ENCODE measurements at regions not wholly inside any gene's neighbourhood (a gene's known extent, or its start where the extent isn't known, plus 50 kb on each side); places are given as distances from the start of the nearest gene placed in this dataset.
A peak's percentile ranks its signal among the peaks of the same experiment; 100 is the strongest.
"Not testable (repeated sequence)": the region's sequence is repeated elsewhere in the genome, so short reads cannot be mapped to it uniquely, and the experiment has no call there.

- no peak for DNase-seq
These were observed 97.6 kb downstream of the LYZL2 start for GRCh38 chr10:30531751-30532530.

GRCh38 chr10:30529373-30529998, 95.5 kb downstream of the MAP3K8 start:
- peak; percentile 58 to 76 for DNase-seq

GRCh38 chr10:30528429-30528786, 94.4 kb downstream of the MAP3K8 start:
- DNase-seq: no peak

GRCh38 chr10:30527623-30528428, 93.8 kb downstream of the MAP3K8 start:
- no peak for DNase-seq

GRCh38 chr10:30522661-30523078, 88.7 kb downstream of the MAP3K8 start:
- DNase-seq: not testable (repeated sequence)

- DNase-seq: no peak
These were observed 84.9 kb downstream of the MAP3K8 start for GRCh38 chr10:30518907-30519306.
